Activated CD8-positive, alpha-beta T cell treated with anti-CD3 and anti-CD28 coated beads for 36 hours (primary cell): ENCODE measurements at regions not wholly inside any gene's neighbourhood (a gene's known extent, or its start where the extent isn't known, plus 50 kb on each side); places are given as distances from the start of the nearest gene placed in this dataset.

Experiments
- ATAC-seq: fragments of 200-7000 bp; cut with Tn5 transposase; one replicate; pipeline ENCODE4 v1.10.0; 2021; ENCODE audit warnings: mild to moderate bottlenecking, moderate library complexity
- CTCF ChIA-PET: fragments of 350-600 bp; sonication (Branson Sonifier 250); formaldehyde crosslinking; loops from one replicate; lab custom pipeline; 2021; ENCODE audit warnings: antibody characterized with exemption; lab: Charles Lee
- POLR2A ChIA-PET: fragments of 350-600 bp; sonication (Branson Sonifier 250); formaldehyde crosslinking; loops from one replicate; lab custom pipeline; 2021; ENCODE audit warnings: antibody characterized with exemption; lab: Charles Lee
- DNase-seq: peaks from one replicate; pipeline ENCODE4 v3.0.0-alpha.2; 2020
- H3K27ac Mint-ChIP-seq: one replicate; pipeline ENCODE4 v1.8.0; 2021; ENCODE audit warnings: mild to moderate bottlenecking, mixed read lengths
- H3K27me3 Mint-ChIP-seq: one replicate; pipeline ENCODE4 v1.8.0; 2021; ENCODE audit warnings: mixed read lengths
- H3K36me3 Mint-ChIP-seq: one replicate; pipeline ENCODE4 v1.8.0; 2021; ENCODE audit warnings: low read depth, mixed read lengths
- H3K4me1 Mint-ChIP-seq: one replicate; pipeline ENCODE4 v1.8.0; 2021; ENCODE audit warnings: low read depth, mixed read lengths
- H3K4me3 Mint-ChIP-seq: one replicate; pipeline ENCODE4 v1.8.0; 2021; ENCODE audit warnings: mild to moderate bottlenecking, moderate library complexity, mixed read lengths
- H3K9me3 Mint-ChIP-seq: one replicate; pipeline ENCODE4 v1.8.0; 2021; ENCODE audit warnings: mixed read lengths
- CTCF ChIP-seq: fragments of 200-600 bp; IDR thresholded peaks from one replicate; pipeline ENCODE4 v1.8.0; 2022; ENCODE audit warnings: antibody characterized with exemption, mild to moderate bottlenecking
- intact Hi-C: fragments of 100-400 bp; cut with micrococcal nuclease; formaldehyde crosslinking; loops from one replicate; pipeline ENCODE4 v1.10.0; 2022

- intact Hi-C loops: no loop called here
- Mint-ChIP-seq H3K4me1 (no peaks in the 10 kb centered on the region), H3K9me3 (no peaks in the 10 kb centered on the region), H3K27ac (no peak overlapping the region), H3K4me3 (no peak overlapping the region), H3K36me3 (no peaks in the 10 kb centered on the region), H3K27me3 (peaks cover 2% of the 10 kb centered on the region)
- ATAC-seq (no peak), DNase-seq (no peak)
- POLR2A ChIA-PET: no interaction called here
- TF ChIP-seq CTCF: no peak
- CTCF ChIA-PET: no interaction called here
Observed at GRCh38 chr10:78475437-78475836, 441.8 kb downstream of the RPS24 start.

- CTCF ChIA-PET: no interaction called here
- peaks cover 2% of the 10 kb centered on the region for H3K27me3 Mint-ChIP-seq
- intact Hi-C loops: no loop called here
- TF ChIP-seq CTCF: no peak
- no peaks in the 10 kb centered on the region for H3K9me3 Mint-ChIP-seq
- ATAC-seq (no peak), DNase-seq (no peak)
- no peaks in the 10 kb centered on the region for H3K4me1 Mint-ChIP-seq
- H3K27ac Mint-ChIP-seq: no peak overlapping the region
- POLR2A ChIA-PET: no interaction called here
- H3K4me3 Mint-ChIP-seq: no peak overlapping the region
- no peaks in the 10 kb centered on the region for H3K36me3 Mint-ChIP-seq
Observed at GRCh38 chr10:78476156-78476555, 442.5 kb downstream of the RPS24 start.

GRCh38 chr10:78476844-78477243 is 443.2 kb downstream of the RPS24 start:
- H3K4me3 Mint-ChIP-seq: no peak overlapping the region
- CTCF ChIA-PET: no interaction called here
- no peaks in the 10 kb centered on the region for H3K9me3 Mint-ChIP-seq
- H3K27ac Mint-ChIP-seq: no peak overlapping the region
- no peak for TF ChIP-seq CTCF
- POLR2A ChIA-PET: no interaction called here
- H3K36me3 Mint-ChIP-seq: no peaks in the 10 kb centered on the region
- DNase-seq (no peak), ATAC-seq (no peak)
- no peaks in the 10 kb centered on the region for H3K4me1 Mint-ChIP-seq
- peaks cover 2% of the 10 kb centered on the region for H3K27me3 Mint-ChIP-seq
- intact Hi-C loops: no loop called here

DNA sequence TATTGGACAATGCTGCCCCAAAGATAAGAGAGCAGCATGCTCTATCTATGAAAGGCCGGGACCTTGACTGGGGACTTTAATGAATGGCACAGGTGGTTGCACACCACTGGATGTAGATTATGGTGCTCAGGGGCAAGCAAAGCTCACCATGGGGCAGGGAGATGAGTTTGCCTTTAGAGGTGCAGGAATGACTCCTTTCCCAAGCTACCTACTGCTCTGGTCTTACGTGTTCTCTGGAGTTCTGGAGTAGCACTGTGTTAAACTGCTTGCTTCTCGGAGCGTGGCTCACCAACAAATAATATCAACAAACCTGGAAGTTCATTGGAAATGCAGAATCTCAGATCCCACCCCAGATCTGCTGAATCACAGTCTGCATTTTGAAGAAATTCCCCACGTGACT is 445.3 kb downstream of the RPS24 start:
- no peak overlapping the region for H3K27ac Mint-ChIP-seq
- POLR2A ChIA-PET: no interaction called here
- TF ChIP-seq CTCF: no peak
- no peaks in the 10 kb centered on the region for H3K4me1 Mint-ChIP-seq
- H3K27me3 Mint-ChIP-seq: peaks cover 2% of the 10 kb centered on the region
- CTCF ChIA-PET: no interaction called here
- H3K4me3 Mint-ChIP-seq: no peak overlapping the region
- intact Hi-C loops: no loop called here
- H3K9me3 Mint-ChIP-seq: no peaks in the 10 kb centered on the region
- H3K36me3 Mint-ChIP-seq: no peaks in the 10 kb centered on the region
- no peak for ATAC-seq
- no peak for DNase-seq

- POLR2A ChIA-PET: no interaction called here
- DNase-seq (no peak), ATAC-seq (no peak)
- Mint-ChIP-seq H3K4me3 (no peak overlapping the region), H3K4me1 (no peaks in the 10 kb centered on the region), H3K27ac (no peak overlapping the region), H3K27me3 (peaks cover 2% of the 10 kb centered on the region), H3K36me3 (no peaks in the 10 kb centered on the region), H3K9me3 (no peaks in the 10 kb centered on the region)
- CTCF ChIA-PET: no interaction called here
- intact Hi-C loops: no loop called here
- no peak for TF ChIP-seq CTCF
Observed at GRCh38 chr10:78479467-78479866, 445.8 kb downstream of the RPS24 start.
